ENCODE measurements at regions not wholly inside any gene's neighbourhood (a gene's known extent, or its start where the extent isn't known, plus 50 kb on each side); places are given as distances from the start of the nearest gene placed in this dataset.

DNA sequence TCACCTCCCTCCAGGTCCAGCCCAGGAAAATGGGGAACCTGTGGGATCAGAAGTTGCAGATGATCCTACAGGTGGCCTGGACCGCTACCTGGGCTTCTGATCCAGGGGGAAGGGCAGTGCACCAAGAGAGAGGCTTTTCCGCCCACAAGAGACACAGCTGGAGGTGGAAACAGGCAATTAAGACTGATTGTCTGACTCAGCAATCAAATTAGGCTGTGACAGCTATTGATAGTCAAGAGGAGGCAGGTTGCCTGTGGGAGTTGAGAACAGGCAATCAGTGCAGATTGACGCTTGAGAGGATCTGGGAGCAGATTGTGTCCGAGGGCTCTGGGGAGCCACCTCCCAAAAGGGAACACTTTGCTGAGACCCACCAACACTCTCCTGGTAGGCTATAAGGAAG is 71.1 kb upstream of the SLC44A1 start:
- H3K36me3 ChIP-seq (ENCODE audit: control insufficient read depth, insufficient read depth, low read length) = no peaks in the 10 kb centered on the region
- H3K27me3 ChIP-seq (ENCODE audit: control insufficient read depth, insufficient read depth, low read length, poor library complexity, severe bottlenecking) = no peaks in the 10 kb centered on the region
- no peaks in the 10 kb centered on the region for H3K9me3 ChIP-seq (ENCODE audit: control insufficient read depth, low read length)
- H3K27ac ChIP-seq (ENCODE audit: insufficient read depth, low read depth, low read length, poor library complexity, severe bottlenecking) = no peak overlapping the region
- WGBS, 2 experiments = 30 to 41% methylated on average over 4 of the region's 4 CpGs
- peaks cover 9% of the 10 kb centered on the region for H3K4me1 ChIP-seq (ENCODE audit: control insufficient read depth, insufficient read depth, low read length)
- H3K4me3 ChIP-seq (ENCODE audit: insufficient read depth, low read depth, low read length) = no peak overlapping the region

DNA sequence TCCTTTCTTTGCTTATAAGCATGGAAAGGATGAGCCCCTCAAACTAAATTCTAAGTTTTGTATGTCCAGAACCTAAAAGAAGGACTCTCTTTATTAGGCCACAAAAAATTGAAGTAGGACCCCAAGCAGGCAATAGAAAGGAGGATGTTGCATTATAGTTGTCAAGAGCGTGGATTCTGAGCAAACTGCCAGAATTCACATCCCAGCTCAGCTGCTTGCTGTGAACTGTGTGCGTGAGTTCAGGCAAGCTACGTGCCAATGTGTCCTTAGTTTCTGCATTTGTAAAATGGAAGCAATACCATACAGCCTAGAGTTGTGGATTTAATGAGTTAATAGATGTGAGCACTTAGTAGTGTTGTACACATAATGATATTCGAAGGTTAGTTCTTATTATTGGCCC is 70.6 kb upstream of the SLC44A1 start:
- peaks cover 9% of the 10 kb centered on the region for H3K4me1 ChIP-seq (ENCODE audit: control insufficient read depth, insufficient read depth, low read length)
- no peaks in the 10 kb centered on the region for H3K36me3 ChIP-seq (ENCODE audit: control insufficient read depth, insufficient read depth, low read length)
- no peaks in the 10 kb centered on the region for H3K27me3 ChIP-seq (ENCODE audit: control insufficient read depth, insufficient read depth, low read length, poor library complexity, severe bottlenecking)
- 92% methylated on average over 4 of the region's 4 CpGs for WGBS, 2 experiments
- no peaks in the 10 kb centered on the region for H3K9me3 ChIP-seq (ENCODE audit: control insufficient read depth, low read length)
- no peak overlapping the region for H3K4me3 ChIP-seq (ENCODE audit: insufficient read depth, low read depth, low read length)
- H3K27ac ChIP-seq (ENCODE audit: insufficient read depth, low read depth, low read length, poor library complexity, severe bottlenecking) = no peak overlapping the region

DNA sequence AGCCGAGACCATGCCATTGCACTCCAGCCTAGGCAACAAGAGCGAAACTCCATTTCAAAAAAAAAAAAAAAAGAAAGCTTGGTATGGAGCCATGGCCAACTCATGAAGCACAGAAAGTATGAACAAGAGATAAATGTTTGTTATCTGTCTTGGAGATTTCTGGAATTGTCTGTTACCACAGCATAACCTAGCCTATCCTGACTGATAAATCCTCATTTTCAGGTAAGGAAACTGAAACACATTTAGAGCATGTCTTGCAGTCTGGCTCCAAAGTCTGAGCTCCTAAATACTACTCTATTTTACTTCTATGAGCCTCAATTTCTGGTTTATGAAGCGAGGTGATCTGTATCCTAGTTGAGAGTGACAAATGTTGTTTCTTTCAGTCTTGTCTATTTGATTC is 68.3 kb upstream of the SLC44A1 start:
- peaks cover 9% of the 10 kb centered on the region for H3K4me1 ChIP-seq (ENCODE audit: control insufficient read depth, insufficient read depth, low read length)
- H3K9me3 ChIP-seq (ENCODE audit: control insufficient read depth, low read length) = no peaks in the 10 kb centered on the region
- no peak overlapping the region for H3K4me3 ChIP-seq (ENCODE audit: insufficient read depth, low read depth, low read length)
- no peaks in the 10 kb centered on the region for H3K27me3 ChIP-seq (ENCODE audit: control insufficient read depth, insufficient read depth, low read length, poor library complexity, severe bottlenecking)
- 83 to 100% methylated on average over 2 of the region's 3 CpGs for WGBS, 2 experiments
- no peak overlapping the region for H3K27ac ChIP-seq (ENCODE audit: insufficient read depth, low read depth, low read length, poor library complexity, severe bottlenecking)
- H3K36me3 ChIP-seq (ENCODE audit: control insufficient read depth, insufficient read depth, low read length) = no peaks in the 10 kb centered on the region

DNA sequence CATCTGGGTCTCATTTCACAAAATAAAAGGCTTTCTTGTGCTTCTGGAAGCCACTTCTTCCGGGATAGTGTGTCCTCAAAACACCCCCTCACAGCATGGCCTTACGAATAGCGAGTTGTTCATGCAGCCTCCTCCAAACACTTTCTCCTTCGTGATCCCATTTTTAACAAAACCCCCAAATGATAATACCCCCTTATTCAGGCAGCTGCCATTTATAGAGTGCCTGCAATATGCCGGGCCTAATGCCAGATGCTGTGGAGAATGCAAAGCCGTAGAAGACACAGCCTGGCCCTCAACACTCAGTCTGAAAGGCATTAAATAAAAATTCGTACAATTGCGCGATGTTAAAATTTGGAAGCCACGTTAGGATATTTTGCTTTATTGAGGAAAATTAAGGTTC is 66.4 kb upstream of the SLC44A1 start:
- no peaks in the 10 kb centered on the region for H3K9me3 ChIP-seq (ENCODE audit: control insufficient read depth, low read length)
- whole genome bisulfite sequencing, 2 experiments = 76 to 85% methylated on average over 9 to 10 of the region's 10 CpGs

DNA sequence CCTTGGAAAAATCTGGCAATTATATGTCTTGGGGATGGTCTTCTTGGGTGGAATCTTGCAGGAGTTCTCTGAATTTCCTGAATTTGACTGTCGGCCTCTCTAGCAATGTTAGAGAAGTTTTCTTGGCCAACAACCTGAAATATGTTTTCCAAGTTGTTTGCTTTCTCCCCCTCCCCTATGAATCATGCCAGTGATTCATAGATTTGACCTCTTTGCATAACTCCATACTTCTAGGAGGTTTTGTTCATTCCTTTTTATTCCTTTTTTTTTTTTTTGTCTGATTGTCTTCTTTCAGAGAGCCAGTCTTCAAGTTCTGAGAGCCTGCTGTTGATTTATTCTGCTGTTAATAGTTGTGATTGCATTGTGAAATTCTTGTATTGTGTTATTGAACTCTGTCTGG is 56.7 kb upstream of the SLC44A1 start:
- no peaks in the 10 kb centered on the region for H3K9me3 ChIP-seq (ENCODE audit: control insufficient read depth, low read length)
- H3K4me3 ChIP-seq (ENCODE audit: insufficient read depth, low read depth, low read length) = no peak overlapping the region
- H3K27me3 ChIP-seq (ENCODE audit: control insufficient read depth, insufficient read depth, low read length, poor library complexity, severe bottlenecking) = no peaks in the 10 kb centered on the region
- WGBS, 2 experiments = 88 to 93% methylated on average over 1 of the region's 1 CpG
- no peaks in the 10 kb centered on the region for H3K4me1 ChIP-seq (ENCODE audit: control insufficient read depth, insufficient read depth, low read length)
- H3K36me3 ChIP-seq (ENCODE audit: control insufficient read depth, insufficient read depth, low read length) = no peaks in the 10 kb centered on the region
- no peak overlapping the region for H3K27ac ChIP-seq (ENCODE audit: insufficient read depth, low read depth, low read length, poor library complexity, severe bottlenecking)

More for the DNA sequence above, 66.4 kb upstream of the SLC44A1 start:
- Histone ChIP-seq H3K36me3 (ENCODE audit: control insufficient read depth, insufficient read depth, low read length) (no peaks in the 10 kb centered on the region), H3K27ac (ENCODE audit: insufficient read depth, low read depth, low read length, poor library complexity, severe bottlenecking) (no peak overlapping the region), H3K4me1 (ENCODE audit: control insufficient read depth, insufficient read depth, low read length) (peaks cover 9% of the 10 kb centered on the region), H3K4me3 (ENCODE audit: insufficient read depth, low read depth, low read length) (no peak overlapping the region), H3K27me3 (ENCODE audit: control insufficient read depth, insufficient read depth, low read length, poor library complexity, severe bottlenecking) (no peaks in the 10 kb centered on the region)

DNA sequence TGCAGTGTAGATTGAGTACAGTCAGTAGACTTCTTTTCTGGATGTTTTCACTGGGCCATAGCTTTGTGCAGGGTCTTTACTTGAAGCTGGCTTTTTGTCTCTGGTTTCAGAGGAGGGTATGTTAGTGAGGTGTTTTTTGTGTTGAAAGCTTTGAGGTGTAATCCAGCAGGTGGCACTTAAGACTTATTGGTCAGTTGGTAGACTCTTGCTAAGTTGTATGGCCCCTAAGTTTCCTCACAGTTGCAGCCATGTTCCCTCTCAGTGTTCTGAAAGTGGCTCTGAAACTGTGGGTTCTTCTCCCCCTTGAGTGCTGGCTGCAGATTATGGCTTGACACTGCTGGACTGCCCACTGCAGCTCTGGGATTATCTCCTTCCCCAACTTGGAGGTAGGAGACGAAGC is 55.7 kb upstream of the SLC44A1 start:
- Histone ChIP-seq H3K27me3 (ENCODE audit: control insufficient read depth, insufficient read depth, low read length, poor library complexity, severe bottlenecking) (no peaks in the 10 kb centered on the region), H3K4me1 (ENCODE audit: control insufficient read depth, insufficient read depth, low read length) (no peaks in the 10 kb centered on the region), H3K4me3 (ENCODE audit: insufficient read depth, low read depth, low read length) (no peak overlapping the region), H3K27ac (ENCODE audit: insufficient read depth, low read depth, low read length, poor library complexity, severe bottlenecking) (no peak overlapping the region), H3K36me3 (ENCODE audit: control insufficient read depth, insufficient read depth, low read length) (no peaks in the 10 kb centered on the region), H3K9me3 (ENCODE audit: control insufficient read depth, low read length) (no peaks in the 10 kb centered on the region)
- 93 to 100% methylated on average over 1 of the region's 1 CpG for WGBS, 2 experiments

DNA sequence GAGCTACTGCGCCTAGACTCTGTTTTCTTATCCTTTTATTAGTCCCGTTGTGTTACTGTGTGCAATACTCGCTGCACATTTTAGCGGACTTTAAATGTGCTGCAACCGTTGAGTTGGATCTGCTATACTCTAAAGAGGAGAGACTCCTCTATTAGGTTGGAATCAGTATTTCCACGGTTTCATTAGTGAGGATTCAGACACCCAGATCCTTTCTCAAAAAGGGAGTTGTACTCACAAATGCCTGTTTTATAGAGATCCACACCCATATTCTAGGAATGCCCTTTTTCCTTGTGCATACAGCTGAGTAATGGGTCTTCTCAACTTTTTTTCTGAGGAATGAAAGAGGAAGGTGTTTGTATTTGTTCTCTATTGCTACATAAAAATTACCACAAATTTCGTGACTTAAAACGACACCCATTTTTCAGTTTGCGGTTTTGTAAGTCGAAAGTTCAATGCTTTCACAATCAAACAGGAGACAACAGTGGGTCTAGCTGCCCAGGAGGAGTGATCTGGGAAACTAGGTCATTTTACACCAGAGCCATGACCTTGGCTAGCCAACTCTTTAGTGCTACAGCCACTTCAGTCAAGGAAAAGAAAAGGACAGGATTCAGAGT is 52.8 kb upstream of the SLC44A1 start:
- WGBS, 2 experiments = 95 to 97% methylated on average over 10 of the region's 10 CpGs
- Histone ChIP-seq H3K27me3 (ENCODE audit: control insufficient read depth, insufficient read depth, low read length, poor library complexity, severe bottlenecking) (no peaks in the 10 kb centered on the region), H3K27ac (ENCODE audit: insufficient read depth, low read depth, low read length, poor library complexity, severe bottlenecking) (no peak overlapping the region), H3K4me3 (ENCODE audit: insufficient read depth, low read depth, low read length) (no peak overlapping the region), H3K36me3 (ENCODE audit: control insufficient read depth, insufficient read depth, low read length) (no peaks in the 10 kb centered on the region), H3K9me3 (ENCODE audit: control insufficient read depth, low read length) (no peaks in the 10 kb centered on the region), H3K4me1 (ENCODE audit: control insufficient read depth, insufficient read depth, low read length) (no peaks in the 10 kb centered on the region)

DNA sequence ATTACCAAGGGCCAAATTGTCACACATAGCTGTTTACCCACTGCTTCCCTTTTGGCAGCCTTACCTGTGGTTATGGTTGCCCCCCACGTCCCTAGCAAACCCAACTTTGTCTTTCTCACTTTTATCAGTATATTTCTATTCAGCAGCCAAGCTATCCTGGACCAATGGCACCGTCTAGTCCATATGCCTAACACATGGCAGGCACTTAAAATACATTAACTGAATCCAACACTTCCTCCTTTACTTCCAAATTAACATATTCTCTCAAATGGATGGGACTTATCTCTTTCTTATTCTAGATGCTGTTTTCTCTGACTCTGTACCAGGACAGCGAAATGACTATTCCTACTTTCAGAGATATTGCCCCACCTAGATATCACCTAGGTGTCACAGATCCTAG is 50.9 kb upstream of the SLC44A1 start:
- 90 to 95% methylated on average over 3 of the region's 3 CpGs for WGBS, 2 experiments
- Histone ChIP-seq H3K4me1 (ENCODE audit: control insufficient read depth, insufficient read depth, low read length) (no peaks in the 10 kb centered on the region), H3K9me3 (ENCODE audit: control insufficient read depth, low read length) (no peaks in the 10 kb centered on the region), H3K4me3 (ENCODE audit: insufficient read depth, low read depth, low read length) (no peak overlapping the region), H3K36me3 (ENCODE audit: control insufficient read depth, insufficient read depth, low read length) (no peaks in the 10 kb centered on the region), H3K27ac (ENCODE audit: insufficient read depth, low read depth, low read length, poor library complexity, severe bottlenecking) (no peak overlapping the region), H3K27me3 (ENCODE audit: control insufficient read depth, insufficient read depth, low read length, poor library complexity, severe bottlenecking) (no peaks in the 10 kb centered on the region)

DNA sequence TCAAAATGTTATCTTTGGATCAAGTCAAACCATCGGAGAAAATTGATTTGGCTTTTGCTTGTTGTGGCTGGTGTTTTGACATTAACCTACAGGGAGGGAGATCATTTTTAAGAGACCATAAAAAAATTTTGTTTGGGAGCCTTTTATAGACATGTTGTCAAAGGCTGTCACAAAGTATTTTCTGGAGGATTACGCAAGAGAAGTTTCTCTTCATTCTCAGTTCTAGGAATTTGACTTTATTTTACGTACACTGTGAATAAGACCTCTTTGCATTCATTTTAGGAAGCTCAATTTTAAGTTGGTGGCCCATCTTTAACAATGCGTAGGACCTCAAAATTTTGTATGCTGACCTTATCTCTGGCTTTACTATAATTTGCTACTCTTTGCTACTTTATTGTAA is 50.2 kb upstream of the SLC44A1 start:
- H3K36me3 ChIP-seq (ENCODE audit: control insufficient read depth, insufficient read depth, low read length) = no peaks in the 10 kb centered on the region
- no peaks in the 10 kb centered on the region for H3K27me3 ChIP-seq (ENCODE audit: control insufficient read depth, insufficient read depth, low read length, poor library complexity, severe bottlenecking)
- no peaks in the 10 kb centered on the region for H3K4me1 ChIP-seq (ENCODE audit: control insufficient read depth, insufficient read depth, low read length)
- no peak overlapping the region for H3K4me3 ChIP-seq (ENCODE audit: insufficient read depth, low read depth, low read length)
- no peaks in the 10 kb centered on the region for H3K9me3 ChIP-seq (ENCODE audit: control insufficient read depth, low read length)
- 96 to 99% methylated on average over 4 of the region's 4 CpGs for WGBS, 2 experiments
- H3K27ac ChIP-seq (ENCODE audit: insufficient read depth, low read depth, low read length, poor library complexity, severe bottlenecking) = no peak overlapping the region
